ENCODE measurements at regions not wholly inside any gene's neighbourhood (a gene's known extent, or its start where the extent isn't known, plus 50 kb on each side); places are given as distances from the start of the nearest gene placed in this dataset.

DNA sequence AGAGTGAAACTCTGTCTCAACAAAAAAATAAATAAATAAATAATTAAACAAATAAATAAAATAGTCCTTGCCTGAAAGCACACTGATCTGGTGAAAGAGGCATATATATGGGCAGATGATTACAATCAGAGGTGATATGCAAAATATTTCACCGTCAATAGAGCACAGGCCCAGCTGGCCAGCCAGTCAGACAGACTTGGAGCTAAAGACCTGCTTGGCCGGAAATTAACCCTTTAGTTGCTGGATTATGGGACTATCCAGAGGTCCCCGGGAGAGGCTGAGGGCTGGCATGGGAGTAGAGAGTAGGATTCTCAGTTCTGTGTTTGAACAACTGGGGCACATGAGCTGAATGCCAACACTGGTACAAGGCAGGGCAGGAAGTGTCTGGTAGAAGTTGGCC lies 59.1 kb upstream of the CTNNB1 start:
- DNase-seq (ENCODE audit: low read depth, low spot score) = no peak

- DNase-seq (ENCODE audit: low read depth, low spot score) = no peak
Observed at GRCh38 chr3:41141433-41142167, 57.7 kb upstream of the CTNNB1 start.

DNA sequence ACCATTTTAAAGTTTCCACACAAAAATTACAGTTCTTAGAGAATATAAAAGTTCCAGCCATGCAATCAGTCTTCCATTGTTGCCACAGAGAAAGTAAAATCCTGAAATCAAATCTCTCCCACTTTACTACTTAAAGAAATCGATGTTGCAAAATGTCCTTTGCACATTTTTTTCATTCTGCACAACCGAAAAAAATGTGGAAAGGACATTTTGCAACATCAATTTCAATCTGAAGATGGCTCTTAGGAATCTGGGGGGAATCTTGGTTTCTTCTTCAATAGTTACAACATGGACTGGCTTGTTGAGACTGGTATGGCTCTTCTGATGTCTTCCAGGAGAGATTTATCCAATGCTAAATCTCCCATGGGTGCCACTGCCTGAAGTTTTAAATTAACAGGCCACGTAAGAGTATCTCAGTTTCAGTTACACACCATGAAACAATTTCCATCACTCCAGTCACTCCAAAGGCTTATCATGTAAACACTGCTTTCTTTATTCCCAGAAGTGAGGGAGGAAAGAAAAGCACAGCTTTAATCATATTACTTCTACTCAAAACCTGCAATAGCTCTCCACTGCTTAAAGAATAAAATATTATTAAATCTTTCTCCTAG lies 55.8 kb upstream of the CTNNB1 start:
- DNase-seq (ENCODE audit: low read depth, low spot score) = no peak

GRCh38 chr3:41144631-41145030 lies 54.7 kb upstream of the CTNNB1 start:
- DNase-seq (ENCODE audit: low read depth, low spot score) = no peak

- peak; percentile 77 for DNase-seq (ENCODE audit: low read depth, low spot score)
Observed at GRCh38 chr3:41148478-41148877, 50.8 kb upstream of the CTNNB1 start.

DNA sequence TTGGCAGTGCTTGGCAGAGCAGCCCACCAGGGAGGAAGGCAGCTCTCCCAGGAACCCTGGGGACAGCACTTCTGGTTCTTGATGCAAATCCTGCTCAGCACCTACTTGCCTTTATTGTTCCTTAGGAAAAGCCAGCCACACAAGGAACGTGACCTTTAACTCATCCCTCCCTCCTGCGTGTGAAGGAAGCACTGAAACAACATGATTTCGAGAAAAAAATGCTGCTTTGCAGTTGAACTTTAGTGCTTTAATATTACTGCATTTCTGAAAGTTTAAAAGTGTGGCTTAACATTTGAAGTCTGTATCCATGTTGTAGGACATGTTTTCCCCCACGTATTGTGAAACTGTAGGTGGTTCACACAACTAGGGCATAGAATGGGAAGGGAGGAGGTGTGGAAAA lies 50.4 kb upstream of the CTNNB1 start:
- peak; percentile 15 for DNase-seq (ENCODE audit: low read depth, low spot score)

Measured in astrocyte of the hippocampus (primary cell).